ENCODE measurements at regions not wholly inside any gene's neighbourhood (a gene's known extent, or its start where the extent isn't known, plus 50 kb on each side); places are given as distances from the start of the nearest gene placed in this dataset.
"Not testable (repeated sequence)": the region's sequence is repeated elsewhere in the genome, so short reads cannot be mapped to it uniquely, and the experiment has no call there.

DNA sequence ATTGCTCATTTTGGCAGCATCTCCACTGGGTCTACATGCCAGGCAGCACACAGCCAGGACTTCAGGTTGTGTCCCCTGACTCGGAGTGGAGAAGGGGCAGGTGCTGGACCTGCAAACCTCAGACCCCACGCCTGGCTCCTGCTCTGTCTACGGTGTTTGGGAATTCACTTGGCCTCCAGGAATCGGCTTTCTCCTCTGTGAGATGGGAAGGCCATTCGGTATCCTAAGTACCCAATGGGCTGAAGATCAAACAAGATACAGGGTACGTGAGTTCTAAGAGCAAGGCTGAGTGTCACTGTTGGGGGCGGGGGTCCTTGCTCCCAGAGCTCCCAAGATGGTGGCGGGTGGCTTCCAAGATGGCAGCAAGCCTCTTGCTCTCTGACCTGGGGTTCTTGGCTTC, 73.2 kb upstream of the EN2 start:
- Histone ChIP-seq H3K27ac (ENCODE audit: low read depth, low read length) (no peak overlapping the region), H3K9me3 (ENCODE audit: control insufficient read depth in 1 of 2, low read length in 2 of 2) (no peaks in the 10 kb centered on the region)

DNA sequence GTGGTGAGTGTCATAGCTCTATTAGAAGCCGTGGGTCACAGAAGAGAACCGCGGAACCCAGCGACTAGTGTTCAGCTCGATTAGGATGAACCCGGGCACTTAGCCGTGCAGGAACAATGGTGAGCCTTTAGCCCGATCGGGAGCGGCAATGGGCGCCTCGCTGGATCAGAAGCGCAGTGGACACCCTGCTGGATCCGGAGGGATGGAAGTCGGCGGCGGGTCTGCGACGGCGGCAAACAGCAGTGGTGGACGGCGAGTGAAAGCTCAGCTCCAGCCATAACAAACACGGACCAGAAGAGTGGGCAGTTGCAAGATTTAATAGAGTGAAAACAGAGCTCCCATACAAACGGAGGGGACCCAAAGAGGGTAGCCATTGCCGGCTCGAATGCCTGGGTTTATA, 72.7 kb upstream of the EN2 start:
- peaks cover 63 to 67% of the 10 kb centered on the region in 2 donors for H3K27me3 ChIP-seq (ENCODE audit: control insufficient read depth in 1 of 2, insufficient read depth in 2 of 2, low read length in 2 of 2)
- not testable (repeated sequence) for H3K27ac ChIP-seq (ENCODE audit: low read depth, low read length); H3K4me3 ChIP-seq (ENCODE audit: low read depth in 1 of 2, low read length in 2 of 2); H3K36me3 ChIP-seq (ENCODE audit: control insufficient read depth in 1 of 2, insufficient read depth in 2 of 2, low read length in 2 of 2); H3K9ac ChIP-seq (ENCODE audit: low read depth in 1 of 2, low read length in 2 of 2); H3K9me3 ChIP-seq (ENCODE audit: control insufficient read depth in 1 of 2, low read length in 2 of 2)
- H3K4me1 ChIP-seq (ENCODE audit: control insufficient read depth in 1 of 2, insufficient read depth in 2 of 2, low read length in 2 of 2) = peaks cover 0 to 14% of the 10 kb centered on the region in 2 donors

More for the DNA sequence above, 73.2 kb upstream of the EN2 start:
- Histone ChIP-seq H3K9ac (ENCODE audit: low read depth in 1 of 2, low read length in 2 of 2) (no peak overlapping the region), H3K36me3 (ENCODE audit: control insufficient read depth in 1 of 2, insufficient read depth in 2 of 2, low read length in 2 of 2) (no peaks in the 10 kb centered on the region), H3K27me3 (ENCODE audit: control insufficient read depth in 1 of 2, insufficient read depth in 2 of 2, low read length in 2 of 2) (peaks cover 66 to 71% of the 10 kb centered on the region in 2 donors), H3K4me1 (ENCODE audit: control insufficient read depth in 1 of 2, insufficient read depth in 2 of 2, low read length in 2 of 2) (peaks cover 0 to 14% of the 10 kb centered on the region in 2 donors), H3K4me3 (ENCODE audit: low read depth in 1 of 2, low read length in 2 of 2) (no peak overlapping the region)

DNA sequence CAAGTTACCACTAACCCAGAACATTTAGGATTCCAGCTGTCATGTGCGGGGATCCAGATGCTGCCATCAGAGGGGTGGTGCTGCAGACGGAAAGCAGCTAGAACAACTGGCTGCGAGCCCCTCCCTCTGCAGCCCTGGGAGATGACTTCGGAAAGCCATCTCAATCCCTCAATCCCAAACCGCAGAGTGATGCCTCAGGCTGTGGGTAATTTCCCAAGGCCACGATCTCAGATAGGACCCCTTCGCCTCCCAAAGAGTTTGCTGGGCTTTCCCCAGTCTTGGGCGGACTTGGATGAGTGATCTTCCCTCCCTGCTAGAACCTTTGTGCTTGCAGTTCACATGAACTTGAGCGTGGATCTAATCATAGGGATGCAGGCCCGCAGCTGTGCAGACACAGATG, 71.3 kb upstream of the EN2 start:
- no peaks in the 10 kb centered on the region for H3K36me3 ChIP-seq (ENCODE audit: control insufficient read depth in 1 of 2, insufficient read depth in 2 of 2, low read length in 2 of 2)
- no peak overlapping the region for H3K9ac ChIP-seq (ENCODE audit: low read depth in 1 of 2, low read length in 2 of 2)
- peaks cover 48 to 53% of the 10 kb centered on the region in 2 donors for H3K27me3 ChIP-seq (ENCODE audit: control insufficient read depth in 1 of 2, insufficient read depth in 2 of 2, low read length in 2 of 2)
- H3K9me3 ChIP-seq (ENCODE audit: control insufficient read depth in 1 of 2, low read length in 2 of 2) = no peaks in the 10 kb centered on the region
- no peak overlapping the region for H3K4me3 ChIP-seq (ENCODE audit: low read depth in 1 of 2, low read length in 2 of 2)
- no peak overlapping the region for H3K27ac ChIP-seq (ENCODE audit: low read depth, low read length)
- H3K4me1 ChIP-seq (ENCODE audit: control insufficient read depth in 1 of 2, insufficient read depth in 2 of 2, low read length in 2 of 2) = peaks cover 0 to 7% of the 10 kb centered on the region in 2 donors

DNA sequence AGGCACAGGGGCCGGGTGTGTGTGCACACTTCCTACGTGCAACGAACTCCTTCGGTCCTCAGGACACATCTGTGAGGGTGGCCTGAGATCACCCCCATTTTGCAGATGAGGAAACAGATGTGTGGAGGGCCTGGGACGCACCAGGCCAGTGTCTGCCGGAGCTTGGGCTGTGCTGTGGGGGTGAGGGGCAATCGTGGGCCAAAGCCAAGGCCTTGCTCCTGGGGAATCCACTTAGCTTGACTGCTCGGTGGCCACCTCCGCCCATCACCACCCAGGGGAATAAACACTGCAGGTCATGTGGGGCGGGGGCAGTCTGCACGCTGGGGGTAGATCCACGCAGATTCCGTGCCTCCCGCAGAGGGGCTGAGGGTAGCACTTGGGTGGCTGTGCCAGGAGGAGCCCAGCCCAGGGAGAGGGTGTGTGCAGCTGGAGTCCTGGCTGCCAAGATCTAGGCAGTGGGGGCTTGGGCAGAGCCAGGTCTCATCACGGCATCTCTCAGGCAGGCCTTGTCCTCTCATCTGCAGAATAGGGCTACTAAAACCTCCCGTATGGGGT, 70.8 kb upstream of the EN2 start:
- Histone ChIP-seq H3K9ac (ENCODE audit: low read depth in 1 of 2, low read length in 2 of 2) (no peak overlapping the region), H3K36me3 (ENCODE audit: control insufficient read depth in 1 of 2, insufficient read depth in 2 of 2, low read length in 2 of 2) (no peaks in the 10 kb centered on the region), H3K4me1 (ENCODE audit: control insufficient read depth in 1 of 2, insufficient read depth in 2 of 2, low read length in 2 of 2) (peaks cover 0 to 2% of the 10 kb centered on the region in 2 donors), H3K4me3 (ENCODE audit: low read depth in 1 of 2, low read length in 2 of 2) (no peak overlapping the region), H3K27me3 (ENCODE audit: control insufficient read depth in 1 of 2, insufficient read depth in 2 of 2, low read length in 2 of 2) (peaks cover 43 to 48% of the 10 kb centered on the region in 2 donors), H3K27ac (ENCODE audit: low read depth, low read length) (no peak overlapping the region), H3K9me3 (ENCODE audit: control insufficient read depth in 1 of 2, low read length in 2 of 2) (no peaks in the 10 kb centered on the region)

DNA sequence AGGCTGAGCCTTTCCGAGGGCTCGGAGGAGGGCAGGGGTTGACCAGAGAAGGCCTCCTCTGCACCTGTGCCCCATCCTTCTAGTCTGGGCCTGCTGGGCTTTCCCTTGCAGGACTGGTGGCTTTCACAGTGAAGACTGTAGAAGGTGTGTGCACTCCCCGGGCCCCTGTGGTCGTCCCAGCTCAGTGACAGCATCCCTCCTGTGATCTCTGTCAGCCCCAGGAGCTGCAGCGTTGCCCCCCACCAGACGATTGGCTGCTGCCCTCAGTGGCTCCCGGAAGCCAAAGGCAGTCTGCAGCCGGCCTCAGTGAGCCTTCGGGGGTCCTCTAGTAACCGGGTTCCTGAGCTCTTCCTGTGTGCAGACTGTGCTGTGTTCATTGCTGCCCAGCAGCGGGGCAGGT, 69.4 kb upstream of the EN2 start:
- Histone ChIP-seq H3K27me3 (ENCODE audit: control insufficient read depth in 1 of 2, insufficient read depth in 2 of 2, low read length in 2 of 2) (peaks cover 29 to 38% of the 10 kb centered on the region in 2 donors), H3K36me3 (ENCODE audit: control insufficient read depth in 1 of 2, insufficient read depth in 2 of 2, low read length in 2 of 2) (no peaks in the 10 kb centered on the region), H3K9ac (ENCODE audit: low read depth in 1 of 2, low read length in 2 of 2) (no peak overlapping the region), H3K9me3 (ENCODE audit: control insufficient read depth in 1 of 2, low read length in 2 of 2) (no peaks in the 10 kb centered on the region), H3K27ac (ENCODE audit: low read depth, low read length) (no peak overlapping the region), H3K4me3 (ENCODE audit: low read depth in 1 of 2, low read length in 2 of 2) (no peak overlapping the region), H3K4me1 (ENCODE audit: control insufficient read depth in 1 of 2, insufficient read depth in 2 of 2, low read length in 2 of 2) (no peaks in the 10 kb centered on the region)

DNA sequence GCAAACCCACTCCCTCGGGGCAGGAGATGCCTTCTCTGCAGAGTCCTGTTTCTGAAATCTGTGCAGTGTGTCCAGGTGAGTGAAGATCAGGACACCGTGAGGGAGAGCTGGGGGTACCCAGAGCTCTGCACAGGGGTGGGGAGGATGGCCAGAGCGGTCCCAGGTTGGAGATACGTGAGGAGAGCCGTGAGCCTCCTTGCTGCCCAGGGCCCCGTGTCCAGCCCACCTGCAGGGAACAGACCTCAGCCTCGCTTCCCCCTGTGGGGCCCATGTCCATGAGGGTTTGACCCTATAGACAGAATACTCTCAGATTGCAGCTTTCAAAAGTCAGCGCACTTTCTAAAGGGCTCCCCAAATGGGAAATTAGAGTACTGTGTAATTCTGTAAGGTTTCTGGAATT, 66.5 kb upstream of the EN2 start:
- peaks cover 21 to 25% of the 10 kb centered on the region in 2 donors for H3K27me3 ChIP-seq (ENCODE audit: control insufficient read depth in 1 of 2, insufficient read depth in 2 of 2, low read length in 2 of 2)
- H3K4me1 ChIP-seq (ENCODE audit: control insufficient read depth in 1 of 2, insufficient read depth in 2 of 2, low read length in 2 of 2) = no peaks in the 10 kb centered on the region

DNA sequence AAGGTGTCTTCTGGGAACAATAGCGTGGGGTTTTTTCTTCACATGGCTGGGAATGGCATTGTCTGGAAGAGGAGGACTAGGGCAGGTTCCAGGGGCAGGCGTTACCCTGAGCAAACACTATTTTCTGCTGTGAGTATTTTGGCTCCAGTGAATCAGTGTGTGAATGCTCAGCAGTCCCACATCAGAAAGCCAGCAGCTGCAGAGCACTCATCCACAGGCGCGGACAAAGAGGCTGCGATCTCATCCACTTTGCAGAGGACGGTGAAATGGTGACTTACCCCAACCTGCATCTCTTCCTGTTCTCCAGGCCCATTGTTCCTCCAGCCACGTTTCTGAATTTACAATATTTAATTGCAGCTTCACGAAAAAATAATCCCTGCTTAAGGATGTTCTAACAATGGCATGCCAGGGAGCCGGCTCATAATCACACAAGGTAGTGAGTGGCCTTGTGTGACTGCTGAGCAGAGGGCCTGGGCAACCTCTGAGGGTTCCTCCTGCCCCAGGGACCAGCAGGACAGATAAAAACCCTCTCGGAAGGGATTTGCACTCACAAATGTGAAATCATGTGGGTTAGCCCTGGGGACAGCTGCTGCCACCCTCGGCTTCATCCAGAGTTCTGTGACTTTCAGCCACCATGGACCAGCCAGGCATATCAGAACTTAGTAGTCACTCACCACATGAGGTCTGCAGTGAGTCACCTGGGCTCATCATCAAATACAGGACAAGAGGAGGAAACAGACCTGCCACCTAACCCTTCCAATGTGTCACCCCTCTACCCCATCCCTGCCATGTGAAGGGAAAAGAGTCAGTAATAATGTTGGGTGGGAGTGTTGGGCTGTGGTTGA, 65.0 kb upstream of the EN2 start:
- Histone ChIP-seq H3K9me3 (ENCODE audit: control insufficient read depth in 1 of 2, low read length in 2 of 2) (no peaks in the 10 kb centered on the region), H3K27me3 (ENCODE audit: control insufficient read depth in 1 of 2, insufficient read depth in 2 of 2, low read length in 2 of 2) (peaks cover 16 to 18% of the 10 kb centered on the region in 2 donors), H3K4me1 (ENCODE audit: control insufficient read depth in 1 of 2, insufficient read depth in 2 of 2, low read length in 2 of 2) (no peaks in the 10 kb centered on the region), H3K27ac (ENCODE audit: low read depth, low read length) (no peak overlapping the region), H3K36me3 (ENCODE audit: control insufficient read depth in 1 of 2, insufficient read depth in 2 of 2, low read length in 2 of 2) (no peaks in the 10 kb centered on the region), H3K4me3 (ENCODE audit: low read depth in 1 of 2, low read length in 2 of 2) (no peak overlapping the region), H3K9ac (ENCODE audit: low read depth in 1 of 2, low read length in 2 of 2) (no peak overlapping the region)

More for the DNA sequence above, 66.5 kb upstream of the EN2 start:
- no peak overlapping the region for H3K27ac ChIP-seq (ENCODE audit: low read depth, low read length)
- no peak overlapping the region for H3K4me3 ChIP-seq (ENCODE audit: low read depth in 1 of 2, low read length in 2 of 2)
- no peaks in the 10 kb centered on the region for H3K9me3 ChIP-seq (ENCODE audit: control insufficient read depth in 1 of 2, low read length in 2 of 2)
- H3K36me3 ChIP-seq (ENCODE audit: control insufficient read depth in 1 of 2, insufficient read depth in 2 of 2, low read length in 2 of 2) = no peaks in the 10 kb centered on the region
- H3K9ac ChIP-seq (ENCODE audit: low read depth in 1 of 2, low read length in 2 of 2) = no peak overlapping the region

DNA sequence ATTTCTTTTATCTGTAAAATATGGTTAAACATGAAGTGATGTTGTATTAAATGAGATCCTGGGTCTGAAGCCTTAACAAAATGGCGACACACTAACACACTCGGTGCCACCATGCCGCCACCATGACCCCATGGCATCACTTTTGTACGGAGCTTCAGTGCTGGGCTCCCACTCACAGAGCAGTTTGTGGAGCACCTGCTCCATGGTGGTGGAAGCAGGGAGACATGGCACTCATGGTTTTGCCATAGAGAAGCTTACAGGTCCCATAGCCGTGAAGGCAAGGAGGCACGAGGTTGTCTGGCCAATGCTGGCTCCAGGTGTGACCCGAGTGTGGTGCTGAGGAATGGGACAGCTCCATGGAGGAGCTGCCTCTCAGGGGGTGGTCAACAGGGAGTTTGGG, 63.5 kb upstream of the EN2 start:
- no peaks in the 10 kb centered on the region for H3K36me3 ChIP-seq (ENCODE audit: control insufficient read depth in 1 of 2, insufficient read depth in 2 of 2, low read length in 2 of 2)
- no peak overlapping the region for H3K4me3 ChIP-seq (ENCODE audit: low read depth in 1 of 2, low read length in 2 of 2)
- H3K27ac ChIP-seq (ENCODE audit: low read depth, low read length) = no peak overlapping the region
- H3K4me1 ChIP-seq (ENCODE audit: control insufficient read depth in 1 of 2, insufficient read depth in 2 of 2, low read length in 2 of 2) = no peaks in the 10 kb centered on the region
- H3K9ac ChIP-seq (ENCODE audit: low read depth in 1 of 2, low read length in 2 of 2) = no peak overlapping the region
- H3K27me3 ChIP-seq (ENCODE audit: control insufficient read depth in 1 of 2, insufficient read depth in 2 of 2, low read length in 2 of 2) = peaks cover 14 to 16% of the 10 kb centered on the region in 2 donors
- no peaks in the 10 kb centered on the region for H3K9me3 ChIP-seq (ENCODE audit: control insufficient read depth in 1 of 2, low read length in 2 of 2)

DNA sequence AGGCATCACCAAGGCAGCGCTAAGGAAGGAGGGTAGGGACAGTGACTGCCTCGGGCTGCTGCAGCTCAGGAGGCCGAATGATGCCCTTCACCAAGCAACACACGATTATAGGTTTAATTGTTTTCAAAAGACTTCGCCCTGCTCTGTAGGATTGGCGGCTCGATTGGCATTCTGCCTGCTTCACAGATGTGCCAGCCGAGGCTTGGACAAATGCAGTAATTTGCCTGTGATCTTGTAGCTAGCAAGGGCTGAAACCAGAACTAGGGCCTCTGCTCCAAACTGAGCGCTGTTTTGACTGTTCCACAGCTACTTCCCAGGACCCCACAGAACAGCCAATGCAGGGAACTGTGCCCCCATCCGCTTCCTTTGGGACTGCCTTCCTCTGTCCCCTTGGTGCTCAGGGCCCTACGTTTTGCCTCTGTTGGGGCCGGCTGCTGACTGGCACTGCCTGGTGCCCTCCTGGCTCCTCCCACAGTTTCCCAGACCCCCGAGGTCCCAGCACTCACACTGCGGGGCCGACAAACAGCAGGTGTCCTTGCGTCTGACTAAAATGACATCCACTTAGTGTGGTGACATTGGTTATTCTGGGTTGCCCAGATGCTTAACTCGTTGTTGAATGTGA, 62.6 kb upstream of the EN2 start:
- peaks cover 15 to 20% of the 10 kb centered on the region in 2 donors for H3K27me3 ChIP-seq (ENCODE audit: control insufficient read depth in 1 of 2, insufficient read depth in 2 of 2, low read length in 2 of 2)
- H3K9ac ChIP-seq (ENCODE audit: low read depth in 1 of 2, low read length in 2 of 2) = no peak overlapping the region
- no peaks in the 10 kb centered on the region for H3K4me1 ChIP-seq (ENCODE audit: control insufficient read depth in 1 of 2, insufficient read depth in 2 of 2, low read length in 2 of 2)
- no peak overlapping the region for H3K27ac ChIP-seq (ENCODE audit: low read depth, low read length)
- no peaks in the 10 kb centered on the region for H3K36me3 ChIP-seq (ENCODE audit: control insufficient read depth in 1 of 2, insufficient read depth in 2 of 2, low read length in 2 of 2)
- H3K4me3 ChIP-seq (ENCODE audit: low read depth in 1 of 2, low read length in 2 of 2) = no peak overlapping the region
- H3K9me3 ChIP-seq (ENCODE audit: control insufficient read depth in 1 of 2, low read length in 2 of 2) = no peaks in the 10 kb centered on the region

DNA sequence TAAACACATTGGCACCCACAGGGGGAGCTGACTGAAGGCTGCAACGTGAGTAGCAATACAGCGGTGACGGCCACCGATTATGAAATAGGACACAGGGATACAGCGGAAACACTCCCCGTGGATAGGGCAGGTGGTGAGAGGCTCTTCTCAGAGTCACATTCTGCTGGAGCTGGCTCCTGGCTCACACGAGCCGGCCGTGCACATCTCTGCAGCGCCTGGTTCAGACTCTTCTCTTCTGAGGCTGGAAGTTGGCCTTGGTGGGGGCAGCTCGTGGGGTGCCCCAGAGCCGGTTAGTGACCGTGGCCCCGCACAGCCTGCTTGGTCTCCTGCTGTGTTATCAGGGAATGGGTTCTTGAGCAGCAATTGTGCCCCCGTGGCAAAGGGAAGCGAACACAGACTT, 61.3 kb upstream of the EN2 start:
- no peaks in the 10 kb centered on the region for H3K9me3 ChIP-seq (ENCODE audit: control insufficient read depth in 1 of 2, low read length in 2 of 2)
- no peak overlapping the region for H3K4me3 ChIP-seq (ENCODE audit: low read depth in 1 of 2, low read length in 2 of 2)
- no peaks in the 10 kb centered on the region for H3K4me1 ChIP-seq (ENCODE audit: control insufficient read depth in 1 of 2, insufficient read depth in 2 of 2, low read length in 2 of 2)
- H3K27me3 ChIP-seq (ENCODE audit: control insufficient read depth in 1 of 2, insufficient read depth in 2 of 2, low read length in 2 of 2) = peaks cover 20 to 22% of the 10 kb centered on the region in 2 donors
- H3K36me3 ChIP-seq (ENCODE audit: control insufficient read depth in 1 of 2, insufficient read depth in 2 of 2, low read length in 2 of 2) = no peaks in the 10 kb centered on the region
- no peak overlapping the region for H3K9ac ChIP-seq (ENCODE audit: low read depth in 1 of 2, low read length in 2 of 2)
- no peak overlapping the region for H3K27ac ChIP-seq (ENCODE audit: low read depth, low read length)
